AG10803 (cell line): ENCODE measurements at regions not wholly inside any gene's neighbourhood (a gene's known extent, or its start where the extent isn't known, plus 50 kb on each side); places are given as distances from the start of the nearest gene placed in this dataset.

Experiments used
- DNase-seq: peaks from one replicate; pipeline ENCODE4 v3.0.0; 2010; ENCODE audit warnings: low read depth
- H3K4me3 ChIP-seq: 2 replicates; pipeline ENCODE4 v1.5.1; 2011; ENCODE audit warnings: mild to moderate bottlenecking, low read length, control low read depth
- CTCF ChIP-seq: conservative IDR thresholded peaks from 2 replicates; pipeline ENCODE4 v1.5.1; 2011; ENCODE audit warnings: mild to moderate bottlenecking, low read length, control low read depth, inconsistent platforms

GRCh38 chr19:28493884-28494283 is 719.1 kb downstream of the UQCRFS1 start:
- H3K4me3 ChIP-seq: no peak overlapping the region
- no peak for DNase-seq
- TF ChIP-seq CTCF: no peak

GRCh38 chr19:28492621-28493020 is 720.3 kb downstream of the UQCRFS1 start:
- H3K4me3 ChIP-seq: no peak overlapping the region
- DNase-seq: no peak
- no peak for TF ChIP-seq CTCF

DNA sequence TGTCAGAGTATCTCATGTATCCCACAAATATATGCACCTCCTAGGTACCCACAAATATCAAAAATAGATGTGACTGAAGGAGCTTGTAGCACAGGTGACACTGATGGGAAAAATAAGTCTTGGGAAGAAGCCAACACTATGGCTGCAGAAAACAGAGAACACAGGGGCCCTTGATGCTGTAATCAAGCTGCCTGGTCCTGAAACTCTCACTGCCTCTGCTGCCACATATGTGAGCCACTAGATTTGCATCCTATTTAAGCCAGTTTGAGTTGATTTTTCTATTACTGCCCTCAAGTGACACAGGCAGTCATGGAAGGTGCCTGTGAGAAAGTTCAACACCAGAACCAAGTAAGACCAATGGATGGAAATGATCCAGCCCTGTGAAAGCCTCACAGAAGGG is 720.8 kb downstream of the UQCRFS1 start:
- TF ChIP-seq CTCF: no peak
- H3K4me3 ChIP-seq: no peak overlapping the region
- DNase-seq: no peak

GRCh38 chr19:28489776-28490175 is 723.2 kb downstream of the UQCRFS1 start:
- no peak for DNase-seq
- no peak overlapping the region for H3K4me3 ChIP-seq
- TF ChIP-seq CTCF: no peak

DNA sequence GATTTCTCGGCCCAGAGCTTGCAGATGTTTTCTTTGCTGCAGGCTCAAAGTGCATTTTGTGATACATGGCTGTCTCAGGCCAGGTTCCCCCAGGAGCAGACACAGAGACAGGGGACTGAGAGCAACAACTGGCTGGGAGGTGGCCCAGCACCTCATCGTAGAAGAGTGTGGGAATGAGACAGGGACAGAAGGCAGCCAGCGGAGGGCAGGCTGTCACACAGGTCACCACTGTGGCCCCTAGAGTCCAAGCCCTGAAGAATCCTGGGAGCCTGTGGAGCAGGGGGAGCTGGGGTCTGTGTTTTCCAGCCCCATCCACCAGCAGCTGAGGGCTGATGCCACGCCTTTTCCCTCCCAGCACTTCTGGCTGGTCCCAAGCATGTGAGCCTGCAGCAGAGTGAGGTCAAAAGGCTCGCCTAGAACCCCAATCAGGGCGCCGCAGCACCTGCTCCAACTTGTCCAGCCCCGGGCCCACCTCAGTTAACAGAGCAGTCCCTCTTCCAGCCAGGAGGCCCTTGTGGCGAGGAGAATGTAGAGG is 723.8 kb downstream of the UQCRFS1 start:
- H3K4me3 ChIP-seq: no peak overlapping the region
- no peak for TF ChIP-seq CTCF
- DNase-seq: no peak

- DNase-seq: no peak
- no peak overlapping the region for H3K4me3 ChIP-seq
- no peak for TF ChIP-seq CTCF
Measured at GRCh38 chr19:28487999-28488398, 725.0 kb downstream of the UQCRFS1 start.

DNA sequence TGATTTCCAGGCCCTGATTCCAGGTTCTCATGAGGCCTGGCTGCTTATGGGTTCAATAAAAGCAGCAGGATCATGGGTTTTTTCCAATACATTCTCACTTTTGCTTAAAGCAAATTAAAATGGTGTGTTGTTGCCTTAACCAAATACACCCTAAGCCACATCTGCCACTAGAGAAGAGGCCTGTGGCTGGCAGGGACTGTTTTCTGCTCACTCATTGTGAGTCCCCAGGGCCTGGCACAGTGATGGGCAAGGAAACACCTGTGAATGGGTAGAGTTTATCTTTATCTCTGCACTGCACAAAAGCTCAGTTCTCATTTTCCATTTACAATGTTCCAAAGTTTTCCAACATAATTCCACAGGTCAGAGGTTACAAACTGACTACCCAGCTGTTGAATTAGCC is 726.0 kb downstream of the UQCRFS1 start:
- DNase-seq: no peak
- no peak for TF ChIP-seq CTCF
- no peak overlapping the region for H3K4me3 ChIP-seq
